Breast epithelium (tissue), 3 donors: ENCODE measurements at regions not wholly inside any gene's neighbourhood (a gene's known extent, or its start where the extent isn't known, plus 50 kb on each side); places are given as distances from the start of the nearest gene placed in this dataset.

ENCODE experiments used
- CTCF ChIP-seq, 3 donors: fragments of 450-650 bp; IDR thresholded peaks; one replicate each; pipeline ENCODE4 v1.5.1; 2016 to 2017; ENCODE audit warnings: antibody characterized with exemption in 3 of 3, mild to moderate bottlenecking in 3 of 3, moderate library complexity in 3 of 3
- POLR2AphosphoS5 ChIP-seq, 3 donors: sonication (generic); formaldehyde crosslinking; IDR thresholded peaks; one replicate each; pipeline ENCODE4 v1.6.1; 2017; ENCODE audit warnings: antibody characterized with exemption in 3 of 3

GRCh38 chr10:105751688-105752087 is 1110.6 kb downstream of the SORCS3 start:
- TF ChIP-seq CTCF (IDR thresholded peaks at IDR 0.05): no peak
- no peak for TF ChIP-seq POLR2AphosphoS5 (IDR thresholded peaks at IDR 0.05)
